ENCODE measurements at regions not wholly inside any gene's neighbourhood (a gene's known extent, or its start where the extent isn't known, plus 50 kb on each side); places are given as distances from the start of the nearest gene placed in this dataset.

GRCh38 chr5:3741374-3741770 is 145.7 kb downstream of the IRX1 start:
- FAIRE-seq: no peak
- Histone ChIP-seq H3K4me2 (ENCODE audit: insufficient read depth, low read length) (no peak overlapping the region), H3K27me3 (ENCODE audit: control insufficient read depth in 2 of 2, insufficient read depth in 2 of 2, low read length in 2 of 2) (no peaks in the 10 kb centered on the region), H3K27ac (ENCODE audit: insufficient read depth, low read depth, low read length) (no peak overlapping the region), H2AFZ (ENCODE audit: low read depth, low read length) (no peak overlapping the region), H3K9me3 (replicated peaks; ENCODE audit: control insufficient read depth, insufficient read depth, low read length) (peaks cover 6% of the 10 kb centered on the region), H3K36me3 (ENCODE audit: control insufficient read depth in 2 of 2, extremely low read depth in 1 of 2, insufficient read depth in 2 of 2, low read length in 2 of 2) (no peaks in the 10 kb centered on the region), H3K4me3 (replicated peaks in 1 of 3; ENCODE audit: insufficient read depth in 1 of 3, low read depth in 1 of 3, low read length in 3 of 3) (no peak overlapping the region), H3K4me1 (ENCODE audit: control insufficient read depth, extremely low read depth, insufficient read depth, low read length) (no peaks in the 10 kb centered on the region), H3K79me2 (ENCODE audit: control insufficient read depth, insufficient read depth, low read length) (no peaks in the 10 kb centered on the region), H3K9me1 (replicated peaks; ENCODE audit: control insufficient read depth, extremely low read depth, insufficient read depth, low read length) (no peaks in the 10 kb centered on the region), H3K9ac (replicated peaks; ENCODE audit: extremely low read depth, insufficient read depth, low read length) (no peak overlapping the region), H4K20me1 (replicated peaks; ENCODE audit: control insufficient read depth, extremely low read depth, insufficient read depth, low read length) (no peaks in the 10 kb centered on the region)
- intact Hi-C loops (cut with micrococcal nuclease) (no loop called here), dilution Hi-C loops (cut with MboI; ENCODE audit: extremely low pct_ligation_motif_present, low sequenced_read_pairs) (no loop called here)
- no TSS peak for BruUV-seq (replicated peaks)
- no peak for DNase-seq (ENCODE audit: low read depth, low spot score)
- ChIA-PET CTCF (no interaction called here), POLR2A (no interaction called here)
- TF ChIP-seq FOS (IDR thresholded peaks at IDR 0.05; ENCODE audit: borderline replicate concordance, insufficient read depth, low read length) (no peak), JUN (IDR thresholded peaks at IDR 0.05; ENCODE audit: borderline replicate concordance, insufficient read depth, insufficient read length, low read depth) (no peak), POLR2A (IDR thresholded peaks at IDR 0.05; ENCODE audit: low read depth, low read length) (no peak), MYC (IDR thresholded peaks at IDR 0.05; ENCODE audit: low read depth, low read length) (no peak), POLR2AphosphoS5 (IDR thresholded peaks at IDR 0.05; ENCODE audit: insufficient read depth, low read depth, low read length) (no peak), GATA2 (IDR thresholded peaks at IDR 0.05; ENCODE audit: insufficient read depth, insufficient read length, low read depth, low read length) (no peak), MAX (IDR thresholded peaks at IDR 0.05; ENCODE audit: insufficient read depth, insufficient read length) (no peak), CTCF (IDR thresholded peaks at IDR 0.05; ENCODE audit: extremely low read depth in 1 of 2, insufficient read depth in 1 of 2, low read depth in 1 of 2, low read length in 2 of 2) (no peak), EZH2 (IDR thresholded peaks at IDR 0.05; ENCODE audit: borderline replicate concordance, low read depth, low read length, severe bottlenecking) (no peak)
